ENCODE measurements at regions not wholly inside any gene's neighbourhood (a gene's known extent, or its start where the extent isn't known, plus 50 kb on each side); places are given as distances from the start of the nearest gene placed in this dataset.
"Not testable (repeated sequence)": the region's sequence is repeated elsewhere in the genome, so short reads cannot be mapped to it uniquely, and the experiment has no call there.

- no peak for DNase-seq (ENCODE audit: low spot score)
Measured at GRCh38 chr15:77838595-77838994, 205.9 kb upstream of the LINGO1 start.

- no peak for DNase-seq (ENCODE audit: low spot score)
Measured at GRCh38 chr15:77838061-77838460, 205.3 kb upstream of the LINGO1 start.

GRCh38 chr15:77837649-77838025 is 204.9 kb upstream of the LINGO1 start:
- DNase-seq (ENCODE audit: low spot score), result no peak

- DNase-seq (ENCODE audit: low spot score), result no peak
Measured at GRCh38 chr15:77836906-77837648, 204.4 kb upstream of the LINGO1 start.

- DNase-seq (ENCODE audit: low spot score), result peak; percentile 81
Measured at GRCh38 chr15:77836121-77836692, 203.5 kb upstream of the LINGO1 start.

- no peak for DNase-seq (ENCODE audit: low spot score)
Measured at GRCh38 chr15:77834276-77834990, 201.7 kb upstream of the LINGO1 start.

GRCh38 chr15:77832874-77833273 is 200.2 kb upstream of the LINGO1 start:
- no peak for DNase-seq (ENCODE audit: low spot score)

- no peak for DNase-seq (ENCODE audit: low spot score)
Measured at GRCh38 chr15:77831986-77832385, 199.3 kb upstream of the LINGO1 start.

- no peak for DNase-seq (ENCODE audit: low spot score)
Measured at GRCh38 chr15:77830051-77830468, 197.3 kb upstream of the LINGO1 start.

- DNase-seq (ENCODE audit: low spot score), result not testable (repeated sequence)
Measured at GRCh38 chr15:77829331-77829730, 196.6 kb upstream of the LINGO1 start.

- no peak for DNase-seq (ENCODE audit: low spot score)
Measured at GRCh38 chr15:77827860-77828259, 195.1 kb upstream of the LINGO1 start.

GRCh38 chr15:77826006-77826695 is 193.4 kb upstream of the LINGO1 start:
- DNase-seq (ENCODE audit: low spot score), result no peak

GRCh38 chr15:77825546-77825945 is 192.8 kb upstream of the LINGO1 start:
- DNase-seq (ENCODE audit: low spot score), result no peak

GRCh38 chr15:77825252-77825542 is 192.5 kb upstream of the LINGO1 start:
- DNase-seq (ENCODE audit: low spot score), result no peak

GRCh38 chr15:77824361-77825251 is 191.9 kb upstream of the LINGO1 start:
- no peak for DNase-seq (ENCODE audit: low spot score)

- DNase-seq (ENCODE audit: low spot score), result no peak
Measured at GRCh38 chr15:77823736-77824135, 191.0 kb upstream of the LINGO1 start.

- no peak for DNase-seq (ENCODE audit: low spot score)
Measured at GRCh38 chr15:77822631-77823230, 190.0 kb upstream of the LINGO1 start.

GRCh38 chr15:77821959-77822256 is 189.2 kb upstream of the LINGO1 start:
- no peak for DNase-seq (ENCODE audit: low spot score)

- peak; percentile 79 for DNase-seq (ENCODE audit: low spot score)
Measured at GRCh38 chr15:77821188-77821958, 188.7 kb upstream of the LINGO1 start.

GRCh38 chr15:77819851-77820728 is 187.4 kb upstream of the LINGO1 start:
- DNase-seq (ENCODE audit: low spot score), result no peak
